ENCODE measurements at regions not wholly inside any gene's neighbourhood (a gene's known extent, or its start where the extent isn't known, plus 50 kb on each side); places are given as distances from the start of the nearest gene placed in this dataset.

DNA sequence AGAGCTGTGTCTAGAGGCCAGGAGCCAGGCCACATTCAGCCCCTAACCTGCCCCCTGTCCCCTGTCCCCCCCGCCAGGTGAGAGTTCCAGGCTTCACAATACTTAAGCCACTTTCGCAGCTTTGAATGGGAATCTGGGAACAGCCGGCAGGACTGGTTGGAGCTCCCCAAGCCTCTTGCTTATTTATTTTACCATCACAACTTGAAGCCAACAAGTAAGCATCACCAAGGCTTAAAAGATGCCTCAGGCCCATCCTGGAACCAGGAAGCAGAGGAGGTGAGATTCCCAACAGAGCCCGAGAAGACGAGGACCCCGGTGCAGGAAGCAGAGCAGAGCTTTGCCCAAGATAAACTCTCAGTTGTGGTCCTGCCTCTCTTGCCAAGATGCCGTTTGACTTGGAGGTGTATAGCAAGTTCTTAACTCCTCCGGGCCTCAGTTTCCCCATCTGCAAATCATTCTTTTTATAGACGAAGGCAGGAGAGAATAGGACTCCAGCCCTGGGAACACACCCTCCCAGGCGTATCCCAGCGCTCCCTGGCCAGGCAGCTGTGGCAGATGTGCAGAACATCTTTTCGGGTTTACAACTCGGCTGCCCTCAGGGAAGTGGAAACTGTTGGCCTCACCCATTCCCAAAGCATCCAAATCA is 66.8 kb upstream of the SLC25A33 start:
- H3K36me3 Mint-ChIP-seq (ENCODE audit: insufficient read depth, unreplicated experiment), result no peaks in the 10 kb centered on the region
- H3K27me3 Mint-ChIP-seq (ENCODE audit: unreplicated experiment), result peaks cover 59% of the 10 kb centered on the region
- no peak for DNase-seq
- H3K4me1 Mint-ChIP-seq (ENCODE audit: low read depth, unreplicated experiment), result no peaks in the 10 kb centered on the region
- BruUV-seq (replicated peaks), result no TSS peak
- no peak overlapping the region for H3K4me3 Mint-ChIP-seq (ENCODE audit: low read depth, unreplicated experiment)
- H3K27ac Mint-ChIP-seq (ENCODE audit: unreplicated experiment), result no peak overlapping the region
- TF ChIP-seq, protein P1, sequence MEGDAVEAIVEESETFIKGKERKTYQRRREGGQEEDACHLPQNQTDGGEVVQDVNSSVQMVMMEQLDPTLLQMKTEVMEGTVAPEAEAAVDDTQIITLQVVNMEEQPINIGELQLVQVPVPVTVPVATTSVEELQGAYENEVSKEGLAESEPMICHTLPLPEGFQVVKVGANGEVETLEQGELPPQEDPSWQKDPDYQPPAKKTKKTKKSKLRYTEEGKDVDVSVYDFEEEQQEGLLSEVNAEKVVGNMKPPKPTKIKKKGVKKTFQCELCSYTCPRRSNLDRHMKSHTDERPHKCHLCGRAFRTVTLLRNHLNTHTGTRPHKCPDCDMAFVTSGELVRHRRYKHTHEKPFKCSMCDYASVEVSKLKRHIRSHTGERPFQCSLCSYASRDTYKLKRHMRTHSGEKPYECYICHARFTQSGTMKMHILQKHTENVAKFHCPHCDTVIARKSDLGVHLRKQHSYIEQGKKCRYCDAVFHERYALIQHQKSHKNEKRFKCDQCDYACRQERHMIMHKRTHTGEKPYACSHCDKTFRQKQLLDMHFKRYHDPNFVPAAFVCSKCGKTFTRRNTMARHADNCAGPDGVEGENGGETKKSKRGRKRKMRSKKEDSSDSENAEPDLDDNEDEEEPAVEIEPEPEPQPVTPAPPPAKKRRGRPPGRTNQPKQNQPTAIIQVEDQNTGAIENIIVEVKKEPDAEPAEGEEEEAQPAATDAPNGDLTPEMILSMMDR (IDR thresholded peaks at IDR 0.05; ENCODE audit: unreplicated experiment), result no peak
- CTCF ChIA-PET, result no interaction called here
- H3K9me3 Mint-ChIP-seq (ENCODE audit: low read depth, unreplicated experiment), result no peaks in the 10 kb centered on the region
- intact Hi-C loops (cut with micrococcal nuclease; ENCODE audit: unreplicated experiment), result no loop called here

DNA sequence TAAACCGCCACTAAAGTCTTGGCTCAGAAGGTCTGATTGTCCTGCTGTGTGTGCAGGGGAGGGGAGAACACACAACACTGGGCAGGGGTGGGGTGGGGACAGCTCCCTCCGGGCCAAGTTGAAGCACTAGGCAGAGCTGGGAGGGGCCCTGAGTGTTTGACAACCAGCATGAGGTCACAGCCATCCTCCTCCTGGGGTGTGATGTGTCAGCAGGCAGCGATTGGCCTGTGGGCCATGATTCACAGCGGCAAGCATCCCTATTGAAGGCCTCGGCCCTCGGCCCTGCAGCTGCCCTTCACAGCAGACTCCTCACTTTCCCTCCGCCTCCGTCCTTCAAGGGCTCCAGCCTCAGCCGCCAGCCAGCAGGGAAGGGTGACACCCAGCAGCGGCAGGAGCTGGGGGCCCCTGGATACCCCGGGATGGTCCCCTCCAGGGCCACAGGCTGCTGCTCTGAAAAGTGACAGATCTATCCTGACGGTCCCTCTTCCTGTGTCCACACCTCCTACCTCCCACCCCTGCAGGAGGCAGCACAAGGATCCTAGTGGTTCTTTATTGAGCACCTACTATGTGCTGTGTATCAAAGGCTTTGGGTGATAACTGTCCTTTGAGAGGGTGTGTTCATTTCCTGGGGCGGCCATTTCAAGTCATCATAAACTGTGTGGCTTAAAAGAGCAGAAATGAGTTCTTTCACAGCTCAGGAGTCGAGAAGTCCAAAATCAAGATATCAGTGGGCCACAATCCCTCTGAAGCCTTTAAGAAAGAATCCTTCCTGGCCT is 66.0 kb upstream of the SLC25A33 start:
- H3K36me3 Mint-ChIP-seq (ENCODE audit: insufficient read depth, unreplicated experiment), result no peaks in the 10 kb centered on the region
- TF ChIP-seq, protein P1 (IDR thresholded peaks at IDR 0.05; ENCODE audit: unreplicated experiment), result no peak
- no peaks in the 10 kb centered on the region for H3K9me3 Mint-ChIP-seq (ENCODE audit: low read depth, unreplicated experiment)
- H3K4me3 Mint-ChIP-seq (ENCODE audit: low read depth, unreplicated experiment), result no peak overlapping the region
- peaks cover 52% of the 10 kb centered on the region for H3K27me3 Mint-ChIP-seq (ENCODE audit: unreplicated experiment)
- no TSS peak for BruUV-seq (replicated peaks)
- peak; percentile 10 for DNase-seq
- CTCF ChIA-PET, result no interaction called here
- intact Hi-C loops (cut with micrococcal nuclease; ENCODE audit: unreplicated experiment), result no loop called here
- H3K4me1 Mint-ChIP-seq (ENCODE audit: low read depth, unreplicated experiment), result no peaks in the 10 kb centered on the region
- no peak overlapping the region for H3K27ac Mint-ChIP-seq (ENCODE audit: unreplicated experiment)

DNA sequence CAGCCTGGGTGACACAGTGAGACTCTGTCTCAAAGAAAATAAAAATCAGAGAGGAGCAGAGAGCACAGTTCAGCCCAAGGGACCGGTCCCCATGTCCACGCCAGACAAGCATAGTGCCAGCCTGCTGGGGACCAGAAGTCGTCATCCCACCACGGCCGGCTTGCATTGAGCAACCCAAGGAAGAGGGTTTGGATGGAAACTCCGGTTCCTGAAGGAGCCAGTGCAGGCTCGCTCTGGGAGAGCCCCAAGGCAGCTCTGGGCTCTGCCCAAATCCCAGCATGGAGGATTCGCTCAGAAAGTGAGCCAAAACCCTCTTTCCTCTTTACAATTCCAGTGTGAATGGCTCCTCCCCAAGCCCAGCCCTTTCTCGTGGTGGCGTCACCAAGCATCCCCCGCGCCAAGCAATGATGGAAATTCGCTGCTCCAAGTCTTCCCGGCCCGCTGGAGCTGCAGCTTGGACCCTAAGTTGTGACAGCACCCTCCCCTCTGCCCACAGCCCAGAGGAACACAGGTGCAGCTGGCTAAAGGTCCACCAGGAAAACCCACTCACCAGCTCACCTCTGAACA is 64.1 kb upstream of the SLC25A33 start:
- Mint-ChIP-seq H3K4me3 (ENCODE audit: low read depth, unreplicated experiment) (no peak overlapping the region), H3K9me3 (ENCODE audit: low read depth, unreplicated experiment) (no peaks in the 10 kb centered on the region), H3K27ac (ENCODE audit: unreplicated experiment) (no peak overlapping the region), H3K36me3 (ENCODE audit: insufficient read depth, unreplicated experiment) (no peaks in the 10 kb centered on the region), H3K27me3 (ENCODE audit: unreplicated experiment) (peaks cover 34% of the 10 kb centered on the region), H3K4me1 (ENCODE audit: low read depth, unreplicated experiment) (no peaks in the 10 kb centered on the region)
- TF ChIP-seq, protein P1 (IDR thresholded peaks at IDR 0.05; ENCODE audit: unreplicated experiment), result no peak
- no TSS peak for BruUV-seq (replicated peaks)
- intact Hi-C loops (cut with micrococcal nuclease; ENCODE audit: unreplicated experiment), result no loop called here
- DNase-seq, result no peak
- CTCF ChIA-PET, result no interaction called here

DNA sequence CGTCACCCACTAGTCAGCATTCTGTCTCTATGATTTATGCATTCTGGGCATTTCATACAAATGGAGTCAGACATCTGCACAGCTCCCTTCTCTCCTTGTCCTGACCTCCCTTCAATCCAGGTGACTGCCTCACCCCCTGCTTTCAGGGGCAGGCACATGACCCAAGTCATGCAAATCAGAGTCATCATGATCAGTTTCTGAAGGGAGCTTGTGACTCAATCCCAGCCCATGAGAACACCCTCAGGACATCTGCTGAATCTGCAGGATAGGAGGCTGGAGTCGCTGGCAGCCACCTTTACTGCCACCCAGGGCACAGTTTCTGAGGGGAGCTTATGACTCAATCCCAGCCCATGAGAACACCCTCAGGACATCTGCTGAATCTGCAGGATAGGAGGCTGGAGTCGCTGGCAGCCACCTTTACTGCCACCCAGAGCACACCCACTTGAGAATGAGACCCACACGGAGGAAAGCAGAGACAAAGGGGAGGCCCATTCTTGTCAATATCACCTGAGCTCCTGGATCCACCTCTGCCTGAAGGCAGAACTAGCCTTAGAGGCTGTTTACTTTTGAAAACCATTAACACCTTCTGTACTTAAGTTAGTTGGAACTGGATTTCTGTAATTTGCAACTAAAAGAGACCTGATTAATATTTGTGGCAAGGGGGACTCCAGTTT is 62.3 kb upstream of the SLC25A33 start:
- BruUV-seq (replicated peaks), result no TSS peak
- Mint-ChIP-seq H3K36me3 (ENCODE audit: insufficient read depth, unreplicated experiment) (no peaks in the 10 kb centered on the region), H3K27me3 (ENCODE audit: unreplicated experiment) (peaks cover 16% of the 10 kb centered on the region), H3K4me3 (ENCODE audit: low read depth, unreplicated experiment) (no peak overlapping the region), H3K4me1 (ENCODE audit: low read depth, unreplicated experiment) (no peaks in the 10 kb centered on the region), H3K9me3 (ENCODE audit: low read depth, unreplicated experiment) (no peaks in the 10 kb centered on the region), H3K27ac (ENCODE audit: unreplicated experiment) (no peak overlapping the region)
- TF ChIP-seq, protein P1 (IDR thresholded peaks at IDR 0.05; ENCODE audit: unreplicated experiment), result no peak
- intact Hi-C loops (cut with micrococcal nuclease; ENCODE audit: unreplicated experiment), result no loop called here
- CTCF ChIA-PET, result interaction anchor here (0.9 to 1.1 kb wide), 2 partner anchors 10 to 14 kb away, joined by 4 to 5 read pairs; no protein-coding TSS in a partner anchor
- DNase-seq, result no peak
